ENCODE measurements at regions not wholly inside any gene's neighbourhood (a gene's known extent, or its start where the extent isn't known, plus 50 kb on each side); places are given as distances from the start of the nearest gene placed in this dataset.

DNA sequence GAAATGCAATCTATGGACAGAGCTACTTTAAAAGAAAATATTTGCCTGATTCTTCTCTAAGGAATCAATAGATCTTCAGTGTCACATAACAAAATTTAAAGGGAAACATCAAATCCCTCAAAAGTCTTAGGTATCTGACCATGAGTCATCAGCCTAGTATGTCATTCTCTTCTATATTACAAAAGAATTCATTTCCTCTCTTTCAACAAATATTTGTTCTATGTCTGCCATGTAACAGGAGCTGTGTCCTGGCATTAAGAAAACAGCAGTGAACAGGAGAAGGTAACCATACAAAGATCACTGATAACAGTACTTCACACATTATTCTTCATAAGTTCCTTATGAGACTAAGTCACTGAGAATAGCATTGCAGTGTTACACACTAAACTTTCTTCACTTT, 243.6 kb upstream of the DKK2 start:
- TF ChIP-seq, protein P1, sequence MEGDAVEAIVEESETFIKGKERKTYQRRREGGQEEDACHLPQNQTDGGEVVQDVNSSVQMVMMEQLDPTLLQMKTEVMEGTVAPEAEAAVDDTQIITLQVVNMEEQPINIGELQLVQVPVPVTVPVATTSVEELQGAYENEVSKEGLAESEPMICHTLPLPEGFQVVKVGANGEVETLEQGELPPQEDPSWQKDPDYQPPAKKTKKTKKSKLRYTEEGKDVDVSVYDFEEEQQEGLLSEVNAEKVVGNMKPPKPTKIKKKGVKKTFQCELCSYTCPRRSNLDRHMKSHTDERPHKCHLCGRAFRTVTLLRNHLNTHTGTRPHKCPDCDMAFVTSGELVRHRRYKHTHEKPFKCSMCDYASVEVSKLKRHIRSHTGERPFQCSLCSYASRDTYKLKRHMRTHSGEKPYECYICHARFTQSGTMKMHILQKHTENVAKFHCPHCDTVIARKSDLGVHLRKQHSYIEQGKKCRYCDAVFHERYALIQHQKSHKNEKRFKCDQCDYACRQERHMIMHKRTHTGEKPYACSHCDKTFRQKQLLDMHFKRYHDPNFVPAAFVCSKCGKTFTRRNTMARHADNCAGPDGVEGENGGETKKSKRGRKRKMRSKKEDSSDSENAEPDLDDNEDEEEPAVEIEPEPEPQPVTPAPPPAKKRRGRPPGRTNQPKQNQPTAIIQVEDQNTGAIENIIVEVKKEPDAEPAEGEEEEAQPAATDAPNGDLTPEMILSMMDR (IDR thresholded peaks at IDR 0.05): no peak
- no peak for TF ChIP-seq EZH2 (IDR thresholded peaks at IDR 0.05; ENCODE audit: borderline replicate concordance, insufficient read depth, low read depth, low read length, poor library complexity, severe bottlenecking)

Data from B cell (primary cell).